Gastroesophageal sphincter (tissue), 3 donors: ENCODE measurements at regions not wholly inside any gene's neighbourhood (a gene's known extent, or its start where the extent isn't known, plus 50 kb on each side); places are given as distances from the start of the nearest gene placed in this dataset.

ENCODE experiments used
- CTCF ChIP-seq, 4 experiments: fragments of 200-600 bp in 2 of 4; fragments of 450-650 bp in 2 of 4; sonication (generic) in 1 of 4; IDR thresholded peaks; one replicate each; pipeline ENCODE4 v1.5.1; 2017 to 2019; ENCODE audit warnings: antibody characterized with exemption in 4 of 4, mild to moderate bottlenecking in 2 of 4, moderate library complexity in 2 of 4
- EP300 ChIP-seq: sonication (generic); formaldehyde crosslinking; IDR thresholded peaks from one replicate; pipeline ENCODE4 v1.6.1; 2017; ENCODE audit warnings: antibody characterized with exemption, mild to moderate bottlenecking
- POLR2A ChIP-seq, 2 donors: fragments of 450-650 bp; IDR thresholded peaks; one replicate each; pipeline ENCODE4 v1.6.1; 2017; ENCODE audit warnings: antibody characterized with exemption in 2 of 2, mild to moderate bottlenecking in 2 of 2, moderate library complexity in 1 of 2
- POLR2AphosphoS5 ChIP-seq: sonication (generic); formaldehyde crosslinking; IDR thresholded peaks from one replicate; pipeline ENCODE4 v1.6.1; 2017; ENCODE audit warnings: antibody characterized with exemption

GRCh38 chr7:11946794-11947193 is 114.8 kb upstream of the THSD7A start:
- TF ChIP-seq CTCF (IDR thresholded peaks at IDR 0.05) (no peak), POLR2AphosphoS5 (no peak), POLR2A (IDR thresholded peaks at IDR 0.05) (no peak), EP300 (no peak)
